Testis (tissue), 2 donors: ENCODE measurements at regions not wholly inside any gene's neighbourhood (a gene's known extent, or its start where the extent isn't known, plus 50 kb on each side); places are given as distances from the start of the nearest gene placed in this dataset.

ENCODE experiments used
- CTCF ChIP-seq, 3 experiments: fragments of 450-650 bp in 2 of 3; fragments of 200-600 bp in 1 of 3; sonication (generic) in 1 of 3; IDR thresholded peaks; one replicate each; pipeline ENCODE4 v1.5.1; 2016 to 2019; ENCODE audit warnings: antibody characterized with exemption in 3 of 3, mild to moderate bottlenecking in 2 of 3, moderate library complexity in 1 of 3
- POLR2A ChIP-seq: fragments of 450-650 bp; IDR thresholded peaks from one replicate; pipeline ENCODE4 v1.6.1; 2017; ENCODE audit warnings: antibody characterized with exemption, mild to moderate bottlenecking, moderate library complexity

GRCh38 chr2:100703739-100704138, 116.2 kb upstream of the NPAS2 start:
- TF ChIP-seq POLR2A, result no peak
- no peak for TF ChIP-seq CTCF (IDR thresholded peaks at IDR 0.05)
